Stimulated activated CD4-positive, alpha-beta T cell treated with anti-CD3 and anti-CD28 coated beads, Interleukin-4, amount 100 ng/mL, for 4 hours (primary cell): ENCODE measurements at regions not wholly inside any gene's neighbourhood (a gene's known extent, or its start where the extent isn't known, plus 50 kb on each side); places are given as distances from the start of the nearest gene placed in this dataset.

Experiments used
- DNase-seq, 2 experiments: peaks; one replicate each; pipeline ENCODE4 v3.0.0-alpha.2; 2020

DNA sequence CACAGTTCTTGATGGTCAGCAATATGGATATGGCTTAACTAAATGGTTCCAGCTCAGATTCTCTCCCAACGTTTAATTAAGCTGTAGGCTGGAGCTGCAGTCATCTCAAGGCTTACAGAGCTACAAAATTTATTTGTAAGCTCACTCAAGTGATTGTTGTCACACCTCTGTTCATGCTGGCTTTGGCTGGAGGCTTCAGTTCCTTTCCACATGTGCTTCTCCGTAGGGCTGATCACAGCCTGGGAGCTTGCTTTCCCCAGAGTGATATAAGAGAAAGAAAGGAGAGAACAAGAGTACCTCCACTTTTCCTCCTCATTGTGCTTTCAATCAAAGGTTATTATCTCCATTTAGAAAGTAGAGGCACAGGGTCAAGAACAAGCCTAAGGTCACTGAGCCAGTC lies 182.7 kb upstream of the KCNN2 start:
- DNase-seq, result no peak

DNA sequence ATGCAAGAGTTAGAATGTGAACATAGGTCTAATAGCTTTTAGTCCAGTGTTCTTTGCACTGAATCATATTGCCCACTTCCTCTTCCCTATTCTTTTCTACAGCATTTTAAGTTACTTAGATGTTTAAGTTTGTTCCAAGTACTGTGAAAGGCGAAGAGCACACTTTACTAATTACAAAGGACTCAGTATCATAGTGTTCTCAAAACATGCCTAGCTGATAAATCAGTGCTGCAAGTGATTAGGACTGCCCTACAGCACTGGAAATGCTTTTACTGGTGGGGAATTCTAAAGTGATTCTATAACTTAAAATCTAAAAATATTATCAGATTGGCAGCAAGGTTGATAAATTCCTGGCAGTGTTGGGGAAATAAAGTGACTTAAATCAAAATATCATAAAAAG lies 177.9 kb upstream of the KCNN2 start:
- no peak for DNase-seq

- no peak for DNase-seq
These were observed 176.6 kb upstream of the KCNN2 start for GRCh38 chr5:114185274-114185673.

- DNase-seq, result no peak
These were observed 170.4 kb upstream of the KCNN2 start for GRCh38 chr5:114191441-114191840.

DNA sequence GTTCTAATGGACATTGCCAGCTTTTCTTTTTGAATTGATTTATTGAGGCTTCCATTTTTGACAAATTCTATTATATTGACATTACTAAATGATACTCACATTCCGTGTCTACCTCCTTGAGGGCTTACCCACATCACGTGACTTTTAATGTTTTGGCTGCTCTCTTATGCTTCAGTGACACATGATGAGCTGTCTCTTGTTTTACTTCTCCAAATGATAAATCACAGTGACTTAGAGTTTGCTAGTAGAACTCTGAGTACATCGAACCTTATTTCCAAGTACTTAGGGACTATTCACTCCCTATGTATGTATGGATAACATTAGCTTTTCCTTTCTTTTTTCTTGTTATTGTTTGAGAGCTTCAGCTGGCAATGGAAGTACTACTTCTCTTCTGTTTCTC lies 169.8 kb upstream of the KCNN2 start:
- DNase-seq, result no peak

GRCh38 chr5:114201332-114201731 lies 160.5 kb upstream of the KCNN2 start:
- DNase-seq, result no peak

DNA sequence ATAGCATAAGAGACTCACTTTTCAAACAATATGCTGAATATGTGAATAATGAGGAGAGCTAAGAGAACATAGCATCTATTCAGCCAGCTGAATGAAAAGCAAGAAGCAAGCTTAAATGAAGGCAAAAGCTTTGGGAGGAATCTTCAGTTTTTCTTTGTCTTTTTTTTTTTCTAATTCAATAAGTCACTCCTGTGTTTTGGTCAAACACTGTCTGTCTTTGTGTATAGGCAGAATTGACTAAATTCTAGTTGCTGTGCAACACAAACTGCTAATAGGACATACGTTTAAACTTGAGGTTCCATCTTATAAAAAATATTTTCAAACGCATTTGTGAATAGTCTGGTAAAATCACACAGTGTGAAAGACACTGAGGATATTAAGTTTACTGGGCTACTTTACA lies 156.9 kb upstream of the KCNN2 start:
- DNase-seq, result no peak

- DNase-seq, result no peak
These were observed 155.2 kb upstream of the KCNN2 start for GRCh38 chr5:114206640-114207039.

- no peak for DNase-seq
These were observed 154.3 kb upstream of the KCNN2 start for GRCh38 chr5:114207615-114208014.

GRCh38 chr5:114208120-114208519 lies 153.8 kb upstream of the KCNN2 start:
- DNase-seq, result no peak

DNA sequence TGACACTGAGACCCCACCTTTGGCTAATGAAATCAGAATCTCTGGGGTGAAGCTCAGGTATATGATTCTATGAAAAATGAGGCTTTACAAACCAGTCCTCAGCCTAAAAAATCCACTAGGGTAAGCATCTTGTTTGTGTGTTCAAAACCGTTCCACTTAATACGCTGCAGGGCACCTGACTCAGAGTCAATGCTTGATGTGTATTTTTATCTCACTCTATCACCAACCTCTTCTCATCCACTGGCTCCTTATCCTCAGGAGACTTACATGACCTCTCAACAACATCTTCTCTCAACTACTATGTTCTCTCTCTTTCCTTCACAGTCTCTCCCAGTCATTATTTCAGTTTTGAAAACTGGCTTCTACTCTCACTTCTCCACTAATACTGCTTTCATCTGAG lies 153.3 kb upstream of the KCNN2 start:
- no peak for DNase-seq

DNA sequence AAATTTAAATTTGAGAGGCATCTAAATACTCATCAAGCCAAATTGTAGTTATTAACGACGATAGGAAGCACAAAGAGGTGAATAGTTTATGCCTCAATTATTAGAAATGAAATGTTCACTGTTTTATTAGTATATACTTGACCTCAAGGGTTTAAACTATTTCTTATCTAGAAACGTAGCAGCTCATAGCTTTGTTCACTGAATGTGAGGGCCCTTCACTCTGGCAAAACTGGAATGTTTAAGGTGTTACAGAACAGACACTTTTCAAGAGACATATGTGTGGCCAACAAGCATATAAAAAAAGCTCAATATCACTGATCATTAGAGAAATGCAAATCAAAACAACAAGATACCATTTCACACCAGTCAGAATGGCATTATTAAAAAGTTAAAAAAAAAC lies 151.2 kb upstream of the KCNN2 start:
- no peak for DNase-seq

- no peak for DNase-seq
These were observed 140.1 kb upstream of the KCNN2 start for GRCh38 chr5:114221807-114222206.

DNA sequence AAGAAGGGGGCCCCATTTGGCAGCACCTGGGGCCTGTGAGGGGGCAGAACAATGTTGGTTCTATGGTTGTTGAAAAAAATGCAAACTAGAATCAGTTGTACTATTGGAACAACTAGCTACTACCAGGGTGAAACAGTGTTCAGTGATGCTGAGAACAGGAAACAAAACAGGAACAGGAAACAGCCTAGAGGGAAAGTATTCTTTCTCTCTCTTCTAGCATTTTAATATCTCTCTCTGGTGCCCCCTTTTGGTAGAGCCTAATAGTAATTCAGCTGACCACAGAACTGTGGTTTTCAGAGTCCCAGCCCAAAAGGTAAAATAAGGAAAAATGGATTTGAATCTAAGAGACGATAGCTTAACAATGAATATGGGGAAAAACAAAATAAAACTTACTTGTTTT lies 138.0 kb upstream of the KCNN2 start:
- no peak for DNase-seq

- no peak for DNase-seq
These were observed 124.1 kb upstream of the KCNN2 start for GRCh38 chr5:114237766-114238165.

DNA sequence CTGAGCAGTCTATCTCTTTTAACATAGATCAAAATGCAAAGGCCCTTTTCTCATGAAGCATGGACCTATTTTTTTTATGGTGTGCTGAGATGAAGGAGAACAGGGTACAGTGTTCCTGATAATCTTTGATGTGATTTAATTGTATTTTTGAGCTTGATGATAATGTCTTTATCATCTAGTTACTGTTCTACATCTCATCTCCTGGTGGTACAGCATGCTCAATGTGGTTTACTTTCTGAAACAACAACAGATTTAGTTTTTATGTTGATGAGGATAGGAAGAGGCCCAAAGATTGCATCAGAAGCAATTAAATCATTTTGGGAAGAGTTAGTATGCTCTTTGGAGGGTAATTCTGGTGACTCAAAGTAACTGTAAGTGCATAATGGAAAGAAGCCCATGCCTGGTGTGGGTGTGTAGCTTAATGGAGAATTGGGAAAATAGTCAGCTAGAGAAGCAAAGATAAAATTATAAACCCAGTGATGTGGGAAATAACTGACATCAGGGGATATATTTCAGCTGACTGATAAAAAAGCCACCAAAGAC lies 123.0 kb upstream of the KCNN2 start:
- no peak for DNase-seq

- DNase-seq, result no peak
These were observed 118.4 kb upstream of the KCNN2 start for GRCh38 chr5:114243281-114243971.

DNA sequence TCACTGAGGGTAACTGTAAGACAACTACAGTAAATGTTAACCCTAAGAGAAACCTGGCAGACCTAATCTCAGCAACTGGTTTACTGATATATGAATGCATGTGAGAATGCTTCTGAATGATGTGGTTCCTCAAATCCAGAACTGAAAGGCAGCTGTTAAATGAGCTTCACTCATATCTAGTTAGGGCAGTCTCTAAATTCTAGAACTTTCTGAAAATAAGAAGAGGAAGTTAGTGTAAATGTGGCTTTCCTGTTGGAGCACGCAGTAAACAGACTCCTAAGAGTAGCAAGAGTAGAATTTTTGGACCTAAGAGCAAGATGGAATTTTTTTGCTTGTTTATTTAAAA lies 117.9 kb upstream of the KCNN2 start:
- no peak for DNase-seq

GRCh38 chr5:114249823-114250222 lies 112.0 kb upstream of the KCNN2 start:
- no peak for DNase-seq

DNA sequence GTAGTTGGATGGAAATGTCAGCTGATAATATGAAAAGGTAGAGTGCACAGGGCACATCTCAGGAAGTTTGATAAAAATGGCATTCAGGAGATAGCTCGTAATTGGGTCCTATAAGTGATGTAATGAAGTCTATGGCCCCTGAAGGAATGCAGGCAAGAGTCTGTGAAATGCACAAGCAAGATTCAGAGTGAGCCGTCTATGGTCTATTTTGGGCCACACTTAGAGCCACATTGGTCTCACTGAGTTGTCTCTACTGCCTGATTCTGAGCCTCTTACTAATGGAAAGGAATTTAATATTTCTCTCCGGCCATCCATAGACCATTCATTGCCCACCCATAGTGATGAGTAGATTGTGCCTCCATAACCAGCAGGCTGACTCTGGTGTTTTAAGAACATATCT lies 111.3 kb upstream of the KCNN2 start:
- no peak for DNase-seq

DNA sequence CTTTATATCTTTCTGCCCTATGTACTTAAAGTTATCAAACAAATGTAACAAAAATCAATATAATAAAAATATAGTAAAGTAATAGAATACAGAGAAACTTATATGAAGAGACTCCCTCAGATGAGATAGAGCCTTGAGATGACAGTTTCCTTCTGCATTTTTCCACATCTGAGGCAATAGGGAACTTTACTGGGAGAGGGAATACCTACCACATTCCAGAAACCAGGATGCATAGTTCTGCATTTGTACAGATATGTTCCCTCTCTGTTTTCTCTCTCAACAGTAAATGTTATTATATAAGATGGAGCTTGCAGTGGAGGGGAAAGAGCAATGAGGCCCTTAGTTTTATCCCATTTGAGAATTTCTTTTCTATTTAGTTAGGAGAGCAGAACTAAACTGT lies 109.6 kb upstream of the KCNN2 start:
- no peak for DNase-seq

- DNase-seq, result no peak
These were observed 106.6 kb upstream of the KCNN2 start for GRCh38 chr5:114255260-114255659.

- DNase-seq, result no peak
These were observed 99.9 kb upstream of the KCNN2 start for GRCh38 chr5:114261989-114262388.

- no peak for DNase-seq
These were observed 96.3 kb upstream of the KCNN2 start for GRCh38 chr5:114265432-114266060.

DNA sequence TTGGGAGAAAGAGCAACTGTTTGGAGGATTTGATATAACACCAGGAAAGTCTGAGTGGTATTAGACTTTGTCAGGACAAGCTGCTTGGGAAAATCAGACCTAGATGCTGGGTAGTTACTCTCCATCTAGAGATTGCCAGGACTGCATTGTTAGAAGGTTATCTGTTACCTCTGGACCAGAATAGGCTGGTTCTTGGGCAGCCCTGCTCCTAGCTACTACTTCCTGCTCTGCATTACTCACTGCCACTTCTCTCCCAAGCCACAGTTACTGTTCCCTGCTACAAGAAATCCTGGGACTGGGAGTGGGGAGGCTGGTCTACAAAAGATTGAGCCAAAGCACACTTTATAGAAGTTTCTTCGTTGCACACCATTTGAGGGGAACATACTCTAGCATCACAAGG lies 95.5 kb upstream of the KCNN2 start:
- no peak for DNase-seq
